ENCODE measurements at regions not wholly inside any gene's neighbourhood (a gene's known extent, or its start where the extent isn't known, plus 50 kb on each side); places are given as distances from the start of the nearest gene placed in this dataset.

DNA sequence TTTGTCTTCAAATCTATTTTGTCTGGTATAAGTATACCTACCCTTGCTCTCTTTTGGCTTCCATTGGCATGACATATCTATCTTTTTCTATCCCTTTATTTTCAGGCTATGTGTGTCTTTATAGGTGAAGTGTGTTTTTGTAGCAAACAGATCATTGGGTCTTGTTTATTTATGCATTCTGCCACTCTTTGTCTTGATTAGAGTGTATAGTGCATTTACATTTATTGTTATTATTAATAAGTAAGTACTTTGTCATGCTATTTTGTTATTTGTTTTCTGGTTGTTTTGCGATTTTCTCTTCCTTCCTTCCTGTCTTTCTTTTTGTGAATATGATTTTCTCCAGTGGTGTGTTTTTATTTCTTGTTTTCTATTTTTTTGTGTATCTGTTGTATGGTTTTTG is 188.6 kb downstream of the GLUD2 start:
- H3K36me3 ChIP-seq (ENCODE audit: insufficient read depth in 1 of 2, low read depth in 1 of 2): no peaks in the 10 kb centered on the region
- no peaks in the 10 kb centered on the region for H3K27me3 ChIP-seq (ENCODE audit: insufficient read depth in 3 of 3, low read length in 2 of 3)
- DNase-seq: no peak
- ATAC-seq: no peak
- no peaks in the 10 kb centered on the region for H3K4me1 ChIP-seq
- no peak overlapping the region for H3K27ac ChIP-seq
- TF ChIP-seq, protein P1, sequence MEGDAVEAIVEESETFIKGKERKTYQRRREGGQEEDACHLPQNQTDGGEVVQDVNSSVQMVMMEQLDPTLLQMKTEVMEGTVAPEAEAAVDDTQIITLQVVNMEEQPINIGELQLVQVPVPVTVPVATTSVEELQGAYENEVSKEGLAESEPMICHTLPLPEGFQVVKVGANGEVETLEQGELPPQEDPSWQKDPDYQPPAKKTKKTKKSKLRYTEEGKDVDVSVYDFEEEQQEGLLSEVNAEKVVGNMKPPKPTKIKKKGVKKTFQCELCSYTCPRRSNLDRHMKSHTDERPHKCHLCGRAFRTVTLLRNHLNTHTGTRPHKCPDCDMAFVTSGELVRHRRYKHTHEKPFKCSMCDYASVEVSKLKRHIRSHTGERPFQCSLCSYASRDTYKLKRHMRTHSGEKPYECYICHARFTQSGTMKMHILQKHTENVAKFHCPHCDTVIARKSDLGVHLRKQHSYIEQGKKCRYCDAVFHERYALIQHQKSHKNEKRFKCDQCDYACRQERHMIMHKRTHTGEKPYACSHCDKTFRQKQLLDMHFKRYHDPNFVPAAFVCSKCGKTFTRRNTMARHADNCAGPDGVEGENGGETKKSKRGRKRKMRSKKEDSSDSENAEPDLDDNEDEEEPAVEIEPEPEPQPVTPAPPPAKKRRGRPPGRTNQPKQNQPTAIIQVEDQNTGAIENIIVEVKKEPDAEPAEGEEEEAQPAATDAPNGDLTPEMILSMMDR (IDR thresholded peaks at IDR 0.05): no peak
- peaks cover 4% of the 10 kb centered on the region for H3K9me3 ChIP-seq
- H3K4me3 ChIP-seq: no peak overlapping the region
- intact Hi-C loops (cut with DNase I): no loop called here
- 58 to 88% (median 85%) methylated on average over 1 of the region's 1 CpG for WGBS, 3 donors

DNA sequence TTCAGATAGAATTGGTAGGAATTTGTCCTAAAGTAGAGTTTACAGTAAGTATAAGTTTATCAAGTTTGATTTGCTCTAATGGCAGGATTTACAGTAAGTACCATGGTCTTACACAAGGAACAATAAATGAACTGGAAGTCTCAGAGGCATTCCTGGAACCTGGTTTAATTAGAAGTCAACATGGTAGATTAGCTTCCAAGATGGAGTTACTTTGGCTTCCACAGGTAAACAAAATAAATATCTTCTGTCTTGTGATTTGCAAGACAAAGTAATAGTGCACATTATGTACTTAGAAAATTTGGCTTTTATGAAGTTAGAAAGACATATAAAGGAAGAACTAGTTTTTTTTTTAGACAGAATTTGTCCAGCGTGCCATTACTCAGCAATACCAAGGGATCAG is 190.7 kb downstream of the GLUD2 start:
- Histone ChIP-seq H3K9me3 (peaks cover 4% of the 10 kb centered on the region), H3K36me3 (ENCODE audit: insufficient read depth in 1 of 2, low read depth in 1 of 2) (no peaks in the 10 kb centered on the region), H3K4me1 (no peaks in the 10 kb centered on the region), H3K4me3 (no peak overlapping the region), H3K27ac (no peak overlapping the region), H3K27me3 (ENCODE audit: insufficient read depth in 3 of 3, low read length in 2 of 3) (no peaks in the 10 kb centered on the region)
- no peak for ATAC-seq
- no peak for DNase-seq
- 71 to 100% (median 83%) methylated on average over 1 of the region's 1 CpG for WGBS, 3 donors
- intact Hi-C loops (cut with DNase I): no loop called here
- TF ChIP-seq, protein P1 (IDR thresholded peaks at IDR 0.05): no peak

DNA sequence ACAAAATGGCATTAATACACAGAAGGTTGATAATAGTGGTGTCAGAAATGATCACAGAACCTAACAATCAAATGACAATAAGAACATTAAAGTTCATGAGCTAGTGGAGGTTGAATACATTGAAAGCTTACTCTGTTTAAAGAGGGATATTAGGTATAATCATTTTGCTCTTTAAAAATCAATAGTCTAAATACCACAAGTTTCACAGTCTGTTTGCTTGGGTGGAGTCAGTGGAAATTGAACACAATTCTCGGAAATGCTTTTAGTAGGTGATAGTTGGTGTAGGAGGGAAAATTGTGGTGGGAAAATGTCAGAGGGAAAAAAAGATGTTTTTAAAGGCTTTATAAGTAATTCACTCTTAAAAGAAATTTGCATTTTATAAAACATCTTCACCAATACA is 197.1 kb downstream of the GLUD2 start:
- Histone ChIP-seq H3K36me3 (ENCODE audit: insufficient read depth in 1 of 2, low read depth in 1 of 2) (no peaks in the 10 kb centered on the region), H3K4me1 (no peaks in the 10 kb centered on the region), H3K27me3 (ENCODE audit: insufficient read depth in 3 of 3, low read length in 2 of 3) (no peaks in the 10 kb centered on the region), H3K9me3 (no peaks in the 10 kb centered on the region), H3K4me3 (no peak overlapping the region), H3K27ac (no peak overlapping the region)
- intact Hi-C loops (cut with DNase I): no loop called here
- TF ChIP-seq, protein P1 (IDR thresholded peaks at IDR 0.05): no peak
- DNase-seq: no peak
- 78 to 95% (median 81%) methylated on average over 1 of the region's 1 CpG for whole genome bisulfite sequencing, 3 donors
- no peak for ATAC-seq

DNA sequence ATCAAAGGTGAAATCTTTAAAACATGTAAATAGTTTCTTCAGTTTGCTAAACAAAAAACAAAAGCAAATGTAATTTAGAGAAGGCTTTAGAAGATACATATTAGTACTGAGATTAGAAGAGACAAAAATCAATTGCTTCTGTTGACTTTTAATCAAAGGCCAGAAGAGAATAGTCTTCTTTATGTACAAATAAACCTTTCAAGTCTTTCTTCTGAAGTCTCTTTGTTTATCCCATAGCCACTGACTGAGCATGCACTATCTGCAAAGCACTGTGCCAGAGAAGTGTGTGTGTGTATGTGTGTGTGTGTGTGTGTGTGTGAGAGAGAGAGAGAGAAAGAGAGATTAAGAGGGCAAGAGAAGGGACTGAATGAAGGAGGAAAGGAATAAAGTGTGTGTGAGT is 198.4 kb downstream of the GLUD2 start:
- H3K27ac ChIP-seq: no peak overlapping the region
- intact Hi-C loops (cut with DNase I): no loop called here
- no peaks in the 10 kb centered on the region for H3K4me1 ChIP-seq
- H3K9me3 ChIP-seq: no peaks in the 10 kb centered on the region
- no peak overlapping the region for H3K4me3 ChIP-seq
- no peaks in the 10 kb centered on the region for H3K27me3 ChIP-seq (ENCODE audit: insufficient read depth in 3 of 3, low read length in 2 of 3)
- ATAC-seq (no peak), DNase-seq (no peak)
- no peaks in the 10 kb centered on the region for H3K36me3 ChIP-seq (ENCODE audit: insufficient read depth in 1 of 2, low read depth in 1 of 2)
- TF ChIP-seq, protein P1 (IDR thresholded peaks at IDR 0.05): no peak

DNA sequence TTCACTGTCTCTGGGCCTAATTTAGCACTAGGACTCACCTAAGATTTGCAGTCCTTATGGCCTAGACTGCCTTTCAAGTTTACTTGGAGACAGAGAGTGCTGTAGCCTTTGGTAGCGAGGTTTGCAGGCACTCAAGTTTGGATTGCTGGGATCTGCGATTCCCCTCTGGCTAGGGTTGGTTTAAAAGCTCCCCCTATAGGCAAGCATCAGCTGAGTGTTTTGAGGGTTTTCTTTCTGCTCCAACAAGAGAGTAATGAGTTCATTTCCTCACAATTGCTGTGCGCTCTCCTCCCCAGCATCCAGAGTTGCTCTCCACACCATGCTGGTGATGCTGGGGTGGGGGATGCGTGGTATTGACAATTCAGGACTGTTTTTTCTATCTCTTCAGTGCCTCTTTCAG is 206.9 kb downstream of the GLUD2 start:
- no peak for DNase-seq
- Histone ChIP-seq H3K9me3 (no peaks in the 10 kb centered on the region), H3K36me3 (ENCODE audit: insufficient read depth in 1 of 2, low read depth in 1 of 2) (no peaks in the 10 kb centered on the region), H3K4me1 (no peaks in the 10 kb centered on the region), H3K4me3 (no peak overlapping the region), H3K27me3 (ENCODE audit: insufficient read depth in 3 of 3, low read length in 2 of 3) (no peaks in the 10 kb centered on the region), H3K27ac (no peak overlapping the region)
- TF ChIP-seq, protein P1 (IDR thresholded peaks at IDR 0.05): no peak
- intact Hi-C loops (cut with DNase I): no loop called here
- ATAC-seq: no peak
- WGBS, 3 donors: 40 to 66% (median 63%) methylated on average over 4 of the region's 4 CpGs
